ENCODE measurements at regions not wholly inside any gene's neighbourhood (a gene's known extent, or its start where the extent isn't known, plus 50 kb on each side); places are given as distances from the start of the nearest gene placed in this dataset.

DNA sequence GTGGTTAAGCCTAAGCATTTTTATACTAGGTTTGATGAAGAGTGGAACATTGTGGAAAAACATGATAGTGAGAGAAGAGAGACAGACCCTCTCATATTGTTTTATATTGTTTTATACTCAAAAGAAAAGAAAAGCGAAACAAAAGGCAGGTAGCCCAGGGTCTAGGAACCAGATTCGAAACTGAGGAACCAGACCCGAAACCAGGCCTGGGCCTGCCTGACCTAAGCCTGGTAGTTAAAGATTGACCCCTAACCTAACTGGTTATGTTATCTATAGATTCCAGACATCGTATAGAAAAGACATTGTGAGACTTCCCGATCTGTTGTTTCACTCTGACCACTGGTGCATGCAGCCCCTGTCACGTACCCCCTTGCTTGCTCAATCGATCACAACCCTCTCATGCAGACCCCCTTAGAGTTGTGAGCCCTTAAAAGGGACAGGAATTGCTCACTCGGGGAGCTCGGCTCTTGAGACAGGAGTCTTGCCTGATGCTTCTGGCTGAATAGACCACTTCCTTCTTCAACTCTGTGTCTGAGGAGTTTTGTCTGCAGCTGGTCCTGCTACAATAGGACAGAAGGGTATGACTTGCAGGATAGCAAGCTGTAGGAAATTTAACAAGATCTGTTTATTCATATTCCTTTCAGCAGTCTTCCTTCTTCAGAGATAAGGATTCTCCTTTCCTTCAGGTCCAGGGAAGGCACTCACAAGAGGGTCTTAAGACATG is 147.1 kb upstream of the PLEKHA5 start:
- ATAC-seq (ENCODE audit: low read depth) = no peak
- CTCF ChIA-PET = no interaction called here
- Histone ChIP-seq H3K4me2 (replicated peaks; ENCODE audit: low read depth, low read length, poor library complexity, severe bottlenecking) (no peak overlapping the region), H3K36me3 (replicated peaks in 1 of 2; ENCODE audit: control extremely low read depth in 1 of 2, control insufficient read depth in 1 of 2, extremely low read depth in 1 of 2, insufficient read depth in 2 of 2, low read length in 1 of 2) (no peaks in the 10 kb centered on the region), H3K9me3 (ENCODE audit: control extremely low read depth in 1 of 3, control insufficient read depth in 2 of 3, insufficient read depth in 1 of 3, low read length in 2 of 3) (peaks cover 0 to 2% (median 0%) of the 10 kb centered on the region in 3 donors), H3K27ac (ENCODE audit: low read length in 2 of 2) (no peak overlapping the region), H3K4me3 (ENCODE audit: control extremely low read depth in 1 of 5, extremely low read depth in 1 of 5, insufficient read depth in 1 of 5, low read depth in 2 of 5, low read length in 4 of 5) (no peak overlapping the region), H3K27me3 (replicated peaks in 1 of 4; ENCODE audit: control extremely low read depth in 1 of 4, control insufficient read depth in 3 of 4, insufficient read depth in 4 of 4, low read length in 3 of 4) (no peaks in the 10 kb centered on the region), H3K9ac (ENCODE audit: low read length) (no peak overlapping the region), H2AFZ (ENCODE audit: insufficient read depth, low read depth, low read length, poor library complexity, severe bottlenecking) (no peak overlapping the region), H3K79me2 (ENCODE audit: control insufficient read depth, insufficient read depth, low read length) (no peaks in the 10 kb centered on the region), H4K20me1 (ENCODE audit: control insufficient read depth, insufficient read depth, low read length, poor library complexity, severe bottlenecking) (no peaks in the 10 kb centered on the region), H3K4me1 (ENCODE audit: control insufficient read depth in 2 of 2, insufficient read depth in 2 of 2, low read length in 2 of 2) (no peaks in the 10 kb centered on the region)
- Mint-ChIP-seq H3K4me3 (no peak overlapping the region), H3K4me1 (no peaks in the 10 kb centered on the region), H3K27ac (no peak overlapping the region), H3K9me3 (ENCODE audit: insufficient read depth) (peaks cover 6% of the 10 kb centered on the region), H3K27me3 (no peaks in the 10 kb centered on the region)
- no peak for TF ChIP-seq EZH2 (IDR thresholded peaks at IDR 0.05; ENCODE audit: borderline replicate concordance, insufficient read depth, low read depth, low read length, poor library complexity, severe bottlenecking)
- no peak for TF ChIP-seq CTCF (IDR thresholded peaks at IDR 0.05)
- 91% methylated on average over 7 of the region's 9 CpGs for WGBS (ENCODE audit: insufficient coverage)
- DNase-seq = no peak
- intact Hi-C loops (cut with micrococcal nuclease) = no loop called here
- POLR2A ChIA-PET = no interaction called here

- Histone ChIP-seq H3K4me1 (ENCODE audit: control insufficient read depth in 2 of 2, insufficient read depth in 2 of 2, low read length in 2 of 2) (no peaks in the 10 kb centered on the region), H3K9ac (ENCODE audit: low read length) (no peak overlapping the region), H3K9me3 (ENCODE audit: control extremely low read depth in 1 of 3, control insufficient read depth in 2 of 3, insufficient read depth in 1 of 3, low read length in 2 of 3) (no peaks in the 10 kb centered on the region), H3K27ac (ENCODE audit: low read length in 2 of 2) (no peak overlapping the region), H3K36me3 (replicated peaks in 1 of 2; ENCODE audit: control extremely low read depth in 1 of 2, control insufficient read depth in 1 of 2, extremely low read depth in 1 of 2, insufficient read depth in 2 of 2, low read length in 1 of 2) (no peaks in the 10 kb centered on the region), H3K79me2 (ENCODE audit: control insufficient read depth, insufficient read depth, low read length) (no peaks in the 10 kb centered on the region), H2AFZ (ENCODE audit: insufficient read depth, low read depth, low read length, poor library complexity, severe bottlenecking) (no peak overlapping the region), H4K20me1 (ENCODE audit: control insufficient read depth, insufficient read depth, low read length, poor library complexity, severe bottlenecking) (no peaks in the 10 kb centered on the region), H3K4me3 (ENCODE audit: control extremely low read depth in 1 of 5, extremely low read depth in 1 of 5, insufficient read depth in 1 of 5, low read depth in 2 of 5, low read length in 4 of 5) (no peak overlapping the region), H3K4me2 (replicated peaks; ENCODE audit: low read depth, low read length, poor library complexity, severe bottlenecking) (no peak overlapping the region), H3K27me3 (replicated peaks in 1 of 4; ENCODE audit: control extremely low read depth in 1 of 4, control insufficient read depth in 3 of 4, insufficient read depth in 4 of 4, low read length in 3 of 4) (no peaks in the 10 kb centered on the region)
- CTCF ChIA-PET = no interaction called here
- intact Hi-C loops (cut with micrococcal nuclease) = no loop called here
- POLR2A ChIA-PET = no interaction called here
- Mint-ChIP-seq H3K27me3 (no peaks in the 10 kb centered on the region), H3K4me3 (no peak overlapping the region), H3K4me1 (no peaks in the 10 kb centered on the region), H3K27ac (no peak overlapping the region), H3K9me3 (ENCODE audit: insufficient read depth) (peaks cover 6% of the 10 kb centered on the region)
- ATAC-seq (ENCODE audit: low read depth) (no peak), DNase-seq (no peak)
- 77% methylated on average over 3 of the region's 3 CpGs for WGBS (ENCODE audit: insufficient coverage)
- no peak for TF ChIP-seq CTCF (IDR thresholded peaks at IDR 0.05)
- TF ChIP-seq EZH2 (IDR thresholded peaks at IDR 0.05; ENCODE audit: borderline replicate concordance, insufficient read depth, low read depth, low read length, poor library complexity, severe bottlenecking) = no peak
Observed at GRCh38 chr12:18983854-18984253, 145.7 kb upstream of the PLEKHA5 start.

All from B cell (primary cell).